HCT116 (cell line): ENCODE measurements at regions not wholly inside any gene's neighbourhood (a gene's known extent, or its start where the extent isn't known, plus 50 kb on each side); places are given as distances from the start of the nearest gene placed in this dataset.

Experiments used
- ATAC-seq: fragments of 200-7000 bp; cut with Tn5 transposase; 2 replicates; pipeline ENCODE4 v1.9.1; 2020; ENCODE audit warnings: mild to moderate bottlenecking, moderate library complexity
- BruUV-seq: library from RNA; stranded (reverse); fragments of 400-500 nt; replicated peaks from 2 replicates; lab custom pipeline; 2021; lab: Mats Ljungman, UMichigan
- CTCF ChIA-PET: fragments of 300-600 bp; sonication (Branson Sonifier 250); formaldehyde crosslinking; loops from one replicate; lab custom pipeline; 2021; ENCODE audit warnings: antibody characterized with exemption; lab: Charles Lee
- POLR2A ChIA-PET: fragments of 300-600, 350-600 bp; sonication (Branson Sonifier 250); formaldehyde crosslinking; loops from one replicate; lab custom pipeline; 2021; ENCODE audit warnings: antibody characterized with exemption; lab: Charles Lee
- RAD21 ChIA-PET, 2 experiments: fragments of 300-600 bp; sonication (Branson Sonifier 250); formaldehyde crosslinking; loops; one replicate each; lab custom pipeline; 2023; ENCODE audit warnings: low total read pairs in 2 of 2; ENCODE audit not compliant: uncharacterized antibody in 2 of 2, unreplicated experiment in 2 of 2, low non-redundant PET in 1 of 2; lab: Charles Lee
- DNase-seq: peaks from one replicate; pipeline ENCODE4 v3.0.0-alpha.2; 2010; ENCODE audit warnings: low read depth, low spot score
- H2AFZ ChIP-seq: fragments of 200-600 bp; shearing (Covaris generic), sonication (generic); 2 replicates; pipeline ENCODE4 v1.6.1; 2017; ENCODE audit warnings: low read depth, mixed run types, mixed read lengths, antibody characterized with exemption, low read length; ENCODE audit not compliant: poor library complexity, severe bottlenecking
- H3K27ac ChIP-seq: 2 replicates; pipeline ENCODE4 v1.5.1; 2012; ENCODE audit warnings: low read depth, low read length
- H3K27me3 ChIP-seq: fragments of 200-600 bp; sonication (generic); 2 replicates; pipeline ENCODE4 v1.6.1; 2016; ENCODE audit warnings: mixed run types, low read length, mixed read lengths; ENCODE audit not compliant: insufficient read depth
- H3K36me3 ChIP-seq, 2 experiments: fragments of 200-500 bp in 1 of 2; fragments of 200-600 bp in 1 of 2; sonication (Bioruptor generic) in 1 of 2; sonication (generic) in 1 of 2; 2 replicates each; pipeline versions ENCODE4 v1.5.1 to v1.6.1; 2014 to 2016; ENCODE audit warnings: low read length in 2 of 2, inconsistent platforms in 1 of 2, mixed read lengths in 1 of 2, mixed run types in 1 of 2; ENCODE audit not compliant: insufficient read depth in 2 of 2, control insufficient read depth in 1 of 2
- H3K4me1 ChIP-seq, 2 experiments: fragments of 200-600 bp in 1 of 2; sonication (generic) in 1 of 2; 2 replicates each; pipeline versions ENCODE4 v1.5.1 to v1.6.1; 2012 to 2017; ENCODE audit warnings: low read length in 2 of 2, inconsistent platforms in 1 of 2, mild to moderate bottlenecking in 1 of 2, mixed read lengths in 1 of 2, mixed run types in 1 of 2, moderate library complexity in 1 of 2; ENCODE audit not compliant: insufficient read depth in 2 of 2, control insufficient read depth in 1 of 2
- H3K4me2 ChIP-seq: fragments of 200-600 bp; sonication (generic); 2 replicates; pipeline ENCODE4 v1.6.1; 2017; ENCODE audit warnings: mixed run types, low read length, mixed read lengths
- H3K4me3 ChIP-seq, 2 experiments: fragments of 200-600 bp in 1 of 2; sonication (generic) in 1 of 2; replicated peaks in 1 of 2; 2 replicates each; pipeline ENCODE4 v1.5.1; 2011 to 2016; ENCODE audit warnings: low read length in 2 of 2, control low read depth in 1 of 2, low read depth in 1 of 2, mild to moderate bottlenecking in 1 of 2, mixed read lengths in 1 of 2, mixed run types in 1 of 2
- H3K79me2 ChIP-seq: fragments of 200-600 bp; sonication (generic); 2 replicates; pipeline ENCODE4 v1.6.1; 2017; ENCODE audit warnings: mild to moderate bottlenecking, mixed run types, low read length, moderate library complexity, mixed read lengths; ENCODE audit not compliant: insufficient read depth
- H3K9ac ChIP-seq: fragments of 200-600 bp; sonication (generic); 2 replicates; pipeline ENCODE4 v1.6.1; 2016; ENCODE audit warnings: low read length, mixed read lengths
- H3K9me2 ChIP-seq: fragments of 200-600 bp; sonication (generic), shearing (Covaris generic); 2 replicates; pipeline ENCODE4 v1.6.1; 2017; ENCODE audit warnings: mixed run types, mild to moderate bottlenecking, moderate library complexity; ENCODE audit not compliant: insufficient read depth
- H3K9me3 ChIP-seq, 2 experiments: fragments of 200-500 bp in 1 of 2; fragments of 200-600 bp in 1 of 2; sonication (Bioruptor generic) in 1 of 2; sonication (generic) in 1 of 2; 2 replicates each; pipeline ENCODE4 v1.6.1; 2014 to 2017; ENCODE audit warnings: low read length in 2 of 2, mixed read lengths in 2 of 2, inconsistent platforms in 1 of 2, low read depth in 1 of 2, mild to moderate bottlenecking in 1 of 2, mixed run types in 1 of 2, moderate library complexity in 1 of 2; ENCODE audit not compliant: control insufficient read depth in 1 of 2, insufficient read depth in 1 of 2
- H4K20me1 ChIP-seq: fragments of 200-600 bp; sonication (generic), shearing (Covaris generic); 2 replicates; pipeline ENCODE4 v1.6.1; 2017; ENCODE audit warnings: mixed run types, mild to moderate bottlenecking, moderate library complexity; ENCODE audit not compliant: insufficient read depth
- ATF3 ChIP-seq: IDR thresholded peaks from 2 replicates; pipeline ENCODE4 v1.6.1; 2012
- CBX3 ChIP-seq: IDR thresholded peaks from 2 replicates; pipeline ENCODE4 v1.6.1; 2012; ENCODE audit warnings: low read depth
- FOSL1 ChIP-seq: IDR thresholded peaks from 2 replicates; pipeline ENCODE4 v1.6.1; 2012; ENCODE audit warnings: low read depth
- SIN3A ChIP-seq: IDR thresholded peaks from 2 replicates; pipeline ENCODE4 v1.6.1; 2012; ENCODE audit warnings: low read depth
- SRF ChIP-seq: IDR thresholded peaks from 2 replicates; pipeline ENCODE4 v1.6.1; 2012; ENCODE audit warnings: low read depth
- TCF7L2 ChIP-seq: IDR thresholded peaks from 2 replicates; pipeline ENCODE4 v1.7.0; 2011; ENCODE audit warnings: borderline replicate concordance, inconsistent platforms; ENCODE audit not compliant: insufficient read depth, insufficient read length; ENCODE audit errors: extremely low read depth
- ZNF274 ChIP-seq: fragments of 200-500 bp; sonication (Bioruptor generic); IDR thresholded peaks from 2 replicates; pipeline ENCODE4 v1.6.1; 2014; ENCODE audit warnings: mild to moderate bottlenecking, low read depth, low read length, inconsistent platforms
- intact Hi-C: fragments of 100-400 bp; cut with micrococcal nuclease; formaldehyde crosslinking; loops from 2 replicates; pipeline ENCODE4 v1.10.0; 2022

DNA sequence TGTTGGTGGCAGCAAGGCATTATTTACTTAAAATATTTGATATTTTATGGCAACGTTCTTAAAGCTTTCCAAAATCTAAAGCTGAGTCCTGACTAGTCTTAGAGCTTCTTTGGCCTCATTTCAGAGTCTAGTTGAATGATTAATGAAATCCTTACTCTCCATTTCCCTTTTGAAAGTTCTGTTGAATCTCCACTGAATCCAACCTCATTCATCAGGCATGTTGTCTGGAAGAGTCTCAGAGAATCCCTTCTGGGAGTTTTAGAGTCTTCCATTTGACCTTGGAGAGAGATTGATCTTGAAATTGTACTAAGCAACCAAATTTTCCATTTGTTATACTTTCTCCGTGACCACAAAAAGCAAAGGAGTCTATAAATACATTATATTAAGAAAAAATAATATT, 198.5 kb upstream of the TMEM196 start:
- Histone ChIP-seq H3K9me3 (no peaks in the 10 kb centered on the region), H3K4me1 (peaks cover 15 to 28% of the 10 kb centered on the region in 2 experiments), H3K27ac (no peak overlapping the region), H3K27me3 (no peaks in the 10 kb centered on the region), H3K36me3 (no peaks in the 10 kb centered on the region), H3K9ac (no peak overlapping the region), H2AFZ (peak overlapping the region; percentile 46), H4K20me1 (no peaks in the 10 kb centered on the region), H3K4me2 (no peak overlapping the region), H3K79me2 (no peaks in the 10 kb centered on the region), H3K4me3 (no peak overlapping the region), H3K9me2 (no peaks in the 10 kb centered on the region)
- BruUV-seq: no TSS peak
- DNase-seq (no peak), ATAC-seq (no peak)
- ChIA-PET RAD21 (no interaction called here), POLR2A (no interaction called here), CTCF (interaction anchor here (0.7 kb wide), 1 partner anchor 11 kb away, joined by 3 read pairs; no protein-coding TSS in a partner anchor)
- TF ChIP-seq TCF7L2 (no peak), ZNF274 (no peak), SRF (no peak), CBX3 (no peak)
- intact Hi-C loops: loop anchor here (10.0 kb wide), 1 partner anchor 217 kb away; no protein-coding TSS in a partner anchor

- Histone ChIP-seq H3K27ac (peak overlapping the region; percentile 54; the same call in 1 of the 2 replicates), H3K4me3 (peak overlapping the region in 1 of 2 experiments; percentile 42; a peak in 2 of 4 replicates), H4K20me1 (no peaks in the 10 kb centered on the region), H3K79me2 (no peaks in the 10 kb centered on the region), H3K4me2 (peak overlapping the region; percentile 69), H3K4me1 (peaks cover 15 to 28% of the 10 kb centered on the region in 2 experiments), H3K9me2 (no peaks in the 10 kb centered on the region), H3K27me3 (no peaks in the 10 kb centered on the region), H3K9ac (peak overlapping the region; percentile 37), H3K36me3 (no peaks in the 10 kb centered on the region), H3K9me3 (no peaks in the 10 kb centered on the region)
- ChIA-PET CTCF (no interaction called here), POLR2A (no interaction called here)
- BruUV-seq: TSS peak; percentile 46
- ATAC-seq: peak; percentile 39
- intact Hi-C loops: loop anchor here (10.0 kb wide), 1 partner anchor 216 kb away; no protein-coding TSS in a partner anchor
- DNase-seq: no peak
- TF ChIP-seq SIN3A (peak; percentile 14), ATF3 (no peak), FOSL1 (0 out of 2 replicates have a peak, but pooled peaks have one; percentile 10)
- TF ChIP-seq, all 23 proteins: peak for 2
- RAD21 ChIA-PET: no interaction called here
- H2AFZ ChIP-seq: peak overlapping the region; percentile 41
Observed at GRCh38 chr7:19970514-19970913, 197.1 kb upstream of the TMEM196 start.
